B cell (primary cell): ENCODE measurements at regions not wholly inside any gene's neighbourhood (a gene's known extent, or its start where the extent isn't known, plus 50 kb on each side); places are given as distances from the start of the nearest gene placed in this dataset.

Source experiments
- ATAC-seq: fragments of 200-7000 bp; cut with Tn5 transposase; one replicate; pipeline ENCODE4 v1.10.0; 2021; ENCODE audit warnings: low read depth, mild to moderate bottlenecking, moderate number of reproducible peaks, moderate library complexity
- CTCF ChIA-PET: fragments of 350-600 bp; sonication (Branson Sonifier 250); formaldehyde crosslinking; loops from one replicate; lab custom pipeline; 2021; ENCODE audit warnings: antibody characterized with exemption, inconsistent platforms; lab: Charles Lee
- POLR2A ChIA-PET: fragments of 350-600 bp; sonication (Branson Sonifier 250); formaldehyde crosslinking; loops from one replicate; lab custom pipeline; 2021; ENCODE audit warnings: antibody characterized with exemption; lab: Charles Lee
- DNase-seq: peaks from one replicate; pipeline ENCODE4 v3.0.0; 2013
- H2AFZ ChIP-seq: 2 replicates; pipeline ENCODE4 v1.6.1; 2012; ENCODE audit warnings: mild to moderate bottlenecking, low read depth, low read length; ENCODE audit not compliant: insufficient read depth, poor library complexity, severe bottlenecking
- H3K27ac ChIP-seq, 2 donors: 1 replicate in 1 of 2; 2 replicates in 1 of 2; pipeline ENCODE4 v1.5.1; 2012 to 2013; ENCODE audit warnings: low read length in 2 of 2, mild to moderate bottlenecking in 2 of 2, moderate library complexity in 1 of 2
- H3K27me3 ChIP-seq, 4 experiments: fragments of 200-600 bp in 1 of 4; sonication (generic) in 1 of 4; replicated peaks in 1 of 4; 1 replicate in 2 of 4; 2 replicates in 2 of 4; pipeline versions ENCODE4 v1.6.1 to v1.7.0; 2013 to 2016; ENCODE audit warnings: low read length in 3 of 4, mild to moderate bottlenecking in 2 of 4, mixed read lengths in 1 of 4, moderate library complexity in 1 of 4; ENCODE audit not compliant: insufficient read depth in 4 of 4, control insufficient read depth in 3 of 4; ENCODE audit errors: control extremely low read depth in 1 of 4
- H3K36me3 ChIP-seq, 2 experiments: replicated peaks in 1 of 2; 1 replicate in 1 of 2; 2 replicates in 1 of 2; pipeline versions ENCODE4 v1.6.1 to v1.7.1; 2013; ENCODE audit warnings: low read length in 1 of 2; ENCODE audit not compliant: insufficient read depth in 2 of 2, control insufficient read depth in 1 of 2; ENCODE audit errors: control extremely low read depth in 1 of 2, extremely low read depth in 1 of 2
- H3K4me1 ChIP-seq, 2 donors: fragments of 200-600 bp in 1 of 2; sonication (generic) in 1 of 2; 1 replicate in 1 of 2; 2 replicates in 1 of 2; pipeline versions ENCODE4 v1.5.1 to v1.6.1; 2013 to 2017; ENCODE audit warnings: low read length in 2 of 2; ENCODE audit not compliant: control insufficient read depth in 2 of 2, insufficient read depth in 2 of 2
- H3K4me2 ChIP-seq: replicated peaks from 2 replicates; pipeline ENCODE3; 2012; ENCODE audit warnings: mild to moderate bottlenecking, low read depth, low read length; ENCODE audit not compliant: poor library complexity, severe bottlenecking
- H3K4me3 ChIP-seq, 5 experiments: fragments of 200-600 bp in 1 of 5; sonication (generic) in 1 of 5; 1 replicate in 3 of 5; 2 replicates in 2 of 5; pipeline versions ENCODE4 v1.5.1 to v1.7.0; 2011 to 2016; ENCODE audit warnings: low read length in 4 of 5, mild to moderate bottlenecking in 4 of 5, low read depth in 2 of 5, control low read depth in 1 of 5, moderate library complexity in 1 of 5; ENCODE audit not compliant: insufficient read depth in 1 of 5; ENCODE audit errors: control extremely low read depth in 1 of 5, extremely low read depth in 1 of 5
- H3K79me2 ChIP-seq: fragments of 200-600 bp; sonication (generic); one replicate; pipeline ENCODE4 v1.6.0; 2016; ENCODE audit warnings: low read length; ENCODE audit not compliant: control insufficient read depth, insufficient read depth
- H3K9ac ChIP-seq: fragments of 200-600 bp; sonication (generic); 2 replicates; pipeline ENCODE4 v1.6.1; 2017; ENCODE audit warnings: mild to moderate bottlenecking, low read length, moderate library complexity
- H3K9me3 ChIP-seq, 3 donors: one replicate each; pipeline versions ENCODE4 v1.6.1 to v1.7.1; 2013; ENCODE audit warnings: low read length in 2 of 3; ENCODE audit not compliant: control insufficient read depth in 2 of 3, insufficient read depth in 1 of 3; ENCODE audit errors: control extremely low read depth in 1 of 3
- H4K20me1 ChIP-seq: 2 replicates; pipeline ENCODE4 v1.6.0; 2012; ENCODE audit warnings: mild to moderate bottlenecking, low read length; ENCODE audit not compliant: insufficient read depth, control insufficient read depth, poor library complexity, severe bottlenecking
- H3K27ac Mint-ChIP-seq: one replicate; pipeline ENCODE4 v1.8.0; 2021; ENCODE audit warnings: mixed read lengths
- H3K27me3 Mint-ChIP-seq: one replicate; pipeline ENCODE4 v1.8.0; 2021; ENCODE audit warnings: mixed read lengths
- H3K4me1 Mint-ChIP-seq: one replicate; pipeline ENCODE4 v1.8.0; 2021; ENCODE audit warnings: mixed read lengths
- H3K4me3 Mint-ChIP-seq: one replicate; pipeline ENCODE4 v1.8.0; 2021; ENCODE audit warnings: mixed read lengths
- H3K9me3 Mint-ChIP-seq: one replicate; pipeline ENCODE4 v1.8.0; 2022; ENCODE audit warnings: mixed read lengths; ENCODE audit not compliant: insufficient read depth
- CTCF ChIP-seq: fragments of 200-600 bp; IDR thresholded peaks from one replicate; pipeline ENCODE4 v1.8.0; 2022; ENCODE audit warnings: antibody characterized with exemption, mild to moderate bottlenecking
- EZH2 ChIP-seq: IDR thresholded peaks from 2 replicates; pipeline ENCODE4 v1.6.1; 2012; ENCODE audit warnings: borderline replicate concordance, low read depth, mild to moderate bottlenecking, moderate library complexity, low read length; ENCODE audit not compliant: insufficient read depth, poor library complexity, severe bottlenecking
- WGBS: methylation state at CpG from one replicate; pipeline ENCODE4 v1.1.5; 2013; ENCODE audit warnings: missing lambda C conversion rate; ENCODE audit not compliant: insufficient coverage; 5-methylcytosine and 5-hydroxymethylcytosine counted together
- intact Hi-C: fragments of 100-400 bp; cut with micrococcal nuclease; formaldehyde crosslinking; loops from one replicate; pipeline ENCODE4 v1.10.0; 2022

DNA sequence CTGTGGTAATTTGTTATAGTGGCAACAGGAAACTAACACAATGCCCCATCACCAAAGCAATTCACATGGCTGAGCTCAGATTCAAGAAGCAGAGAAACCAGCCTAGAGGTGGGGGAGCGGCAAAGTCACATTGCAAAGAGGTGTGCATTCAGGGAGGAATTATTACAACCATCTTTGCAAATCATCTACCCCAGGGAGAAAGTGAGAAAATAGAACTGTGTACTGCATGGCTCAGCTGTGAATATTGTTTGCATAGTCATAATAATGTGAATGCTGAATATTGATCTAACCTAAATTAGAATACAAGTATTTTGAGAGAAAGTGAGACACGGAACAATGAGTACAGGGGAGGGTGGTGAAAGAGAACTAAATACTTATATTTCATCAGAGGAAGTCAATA lies 387.9 kb downstream of the BCOR start:
- WGBS, result no CpG with 5 or more reads among the region's 2 CpGs
- CTCF ChIA-PET, result no interaction called here

GRCh38 chrX:39710776-39711175 lies 387.0 kb downstream of the BCOR start:
- Histone ChIP-seq H2AFZ (no peak overlapping the region), H3K4me3 (no peak overlapping the region), H3K27me3 (no peaks in the 10 kb centered on the region), H3K27ac (no peak overlapping the region), H3K9ac (no peak overlapping the region), H3K79me2 (no peaks in the 10 kb centered on the region), H3K4me1 (no peaks in the 10 kb centered on the region), H3K9me3 (no peaks in the 10 kb centered on the region), H3K4me2 (no peak overlapping the region), H3K36me3 (no peaks in the 10 kb centered on the region), H4K20me1 (no peaks in the 10 kb centered on the region)
- H3K27me3 Mint-ChIP-seq, result no peaks in the 10 kb centered on the region
- WGBS, result no CpG with 5 or more reads among the region's 1 CpG
- no peaks in the 10 kb centered on the region for H3K4me1 Mint-ChIP-seq
- no peak for TF ChIP-seq EZH2
- no peak for TF ChIP-seq CTCF
- CTCF ChIA-PET, result no interaction called here
- H3K27ac Mint-ChIP-seq, result no peak overlapping the region
- H3K4me3 Mint-ChIP-seq, result no peak overlapping the region
- intact Hi-C loops, result no loop called here
- POLR2A ChIA-PET, result no interaction called here
- H3K9me3 Mint-ChIP-seq, result no peaks in the 10 kb centered on the region
- no peak for DNase-seq
- ATAC-seq, result no peak

More for the DNA sequence above, 387.9 kb downstream of the BCOR start:
- H3K36me3 ChIP-seq, result no peaks in the 10 kb centered on the region
- POLR2A ChIA-PET, result no interaction called here
- no peaks in the 10 kb centered on the region for H3K4me1 Mint-ChIP-seq
- no peaks in the 10 kb centered on the region for H3K4me1 ChIP-seq
- H3K4me2 ChIP-seq, result no peak overlapping the region
- no peak overlapping the region for H3K9ac ChIP-seq
- no peaks in the 10 kb centered on the region for H3K27me3 Mint-ChIP-seq
- H3K27ac ChIP-seq, result no peak overlapping the region
- no peak overlapping the region for H2AFZ ChIP-seq
- no peaks in the 10 kb centered on the region for H4K20me1 ChIP-seq
- ATAC-seq, result no peak
- H3K9me3 ChIP-seq, result no peaks in the 10 kb centered on the region
- no peak for DNase-seq
- H3K4me3 ChIP-seq, result no peak overlapping the region
- H3K79me2 ChIP-seq, result no peaks in the 10 kb centered on the region
- no peaks in the 10 kb centered on the region for H3K9me3 Mint-ChIP-seq
- intact Hi-C loops, result no loop called here
- no peak overlapping the region for H3K27ac Mint-ChIP-seq
- no peak for TF ChIP-seq EZH2
- no peak for TF ChIP-seq CTCF
- H3K27me3 ChIP-seq, result no peaks in the 10 kb centered on the region
- no peak overlapping the region for H3K4me3 Mint-ChIP-seq
